Frontal cortex (tissue), 3 donors: ENCODE measurements at regions not wholly inside any gene's neighbourhood (a gene's known extent, or its start where the extent isn't known, plus 50 kb on each side); places are given as distances from the start of the nearest gene placed in this dataset.

ENCODE experiments used
- DNase-seq, 2 donors: peaks; one replicate each; pipeline ENCODE4 v3.0.0; 2012; ENCODE audit warnings: low spot score in 2 of 2
- FAIRE-seq: peaks from 2 replicates; lab custom pipeline; 2012; peaks lifted over from hg19 to GRCh38; lab: Jason Lieb, UNC
- donor health status: control.
- donor health status: control.
- donor health status: control.

GRCh38 chr13:48838193-48838973, 137.3 kb upstream of the FNDC3A start:
- DNase-seq (no peak), FAIRE-seq (no peak)

- FAIRE-seq: no peak
- DNase-seq: no peak
Observed at GRCh38 chr13:48839171-48839570, 136.5 kb upstream of the FNDC3A start.

GRCh38 chr13:48840366-48840765, 135.3 kb upstream of the FNDC3A start:
- FAIRE-seq (no peak), DNase-seq (no peak)

- no peak for FAIRE-seq
- DNase-seq: no peak
Observed at GRCh38 chr13:48842316-48842715, 133.4 kb upstream of the FNDC3A start.

DNA sequence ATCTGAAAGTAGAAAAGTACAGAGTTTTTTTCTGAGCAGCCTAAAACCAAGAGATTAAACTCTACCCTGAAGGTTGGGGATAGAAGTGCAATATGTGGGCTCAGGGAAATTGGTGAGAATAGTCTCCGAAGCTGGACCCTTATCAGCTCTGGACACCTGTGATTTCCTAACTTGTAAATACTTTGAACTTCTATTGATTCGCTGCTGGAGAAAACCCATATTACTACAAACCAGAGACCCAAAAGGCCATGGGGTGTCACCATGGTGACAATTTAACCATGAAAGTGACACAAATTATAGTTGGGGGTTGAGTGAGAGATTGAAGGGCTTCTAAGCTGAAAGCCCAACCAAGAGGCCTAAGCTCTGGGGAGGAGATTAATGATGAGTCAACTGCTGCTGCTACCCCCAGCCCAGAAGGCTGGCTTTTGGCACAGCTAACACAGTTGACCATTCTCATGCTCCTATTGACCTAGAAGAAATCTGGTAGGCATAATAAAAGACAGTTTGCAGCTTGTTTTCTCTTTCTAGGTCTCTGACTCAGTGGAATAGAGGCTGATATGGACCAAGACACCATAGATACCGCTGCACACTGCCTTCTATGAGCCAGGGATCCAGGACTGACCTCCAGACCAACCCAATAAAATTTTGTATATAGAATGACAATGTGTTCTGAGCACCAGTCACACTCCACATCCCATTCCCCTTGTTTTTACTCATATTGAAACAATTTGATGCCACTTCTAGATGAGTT, 131.9 kb upstream of the FNDC3A start:
- no peak for FAIRE-seq
- DNase-seq: no peak

DNA sequence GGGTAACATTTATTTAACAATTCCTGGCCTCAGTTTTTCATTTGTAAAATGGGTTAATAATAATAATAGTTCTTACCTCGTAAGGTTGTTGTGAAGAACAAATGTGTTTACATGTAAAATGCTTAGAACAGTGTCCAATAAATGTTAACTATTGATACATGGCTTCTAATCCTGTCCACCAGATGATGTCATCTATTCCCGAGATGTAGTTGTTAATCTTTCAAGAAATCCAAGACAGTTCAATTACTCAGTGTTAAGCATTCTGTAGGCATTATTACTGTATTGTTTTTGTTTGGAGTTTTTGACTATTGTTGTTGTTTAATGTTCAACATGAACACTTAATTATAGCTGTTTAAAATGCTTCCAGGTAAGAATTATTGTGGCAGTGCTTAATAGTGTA, 131.0 kb upstream of the FNDC3A start:
- DNase-seq (no peak), FAIRE-seq (no peak)

GRCh38 chr13:48849515-48849914, 126.2 kb upstream of the FNDC3A start:
- FAIRE-seq (no peak), DNase-seq (no peak)

GRCh38 chr13:48851707-48852106, 124.0 kb upstream of the FNDC3A start:
- FAIRE-seq (no peak), DNase-seq (no peak)

GRCh38 chr13:48852911-48853727, 122.6 kb upstream of the FNDC3A start:
- no peak for DNase-seq
- FAIRE-seq: no peak

- no peak for FAIRE-seq
Observed at GRCh38 chr13:48853728-48854102, 122.0 kb upstream of the FNDC3A start.

GRCh38 chr13:48857576-48857975, 118.1 kb upstream of the FNDC3A start:
- DNase-seq (no peak), FAIRE-seq (no peak)

More at GRCh38 chr13:48853728-48854102, 122.0 kb upstream of the FNDC3A start:
- DNase-seq: no peak

GRCh38 chr13:48858122-48858902, 117.4 kb upstream of the FNDC3A start:
- FAIRE-seq (no peak), DNase-seq (no peak)

DNA sequence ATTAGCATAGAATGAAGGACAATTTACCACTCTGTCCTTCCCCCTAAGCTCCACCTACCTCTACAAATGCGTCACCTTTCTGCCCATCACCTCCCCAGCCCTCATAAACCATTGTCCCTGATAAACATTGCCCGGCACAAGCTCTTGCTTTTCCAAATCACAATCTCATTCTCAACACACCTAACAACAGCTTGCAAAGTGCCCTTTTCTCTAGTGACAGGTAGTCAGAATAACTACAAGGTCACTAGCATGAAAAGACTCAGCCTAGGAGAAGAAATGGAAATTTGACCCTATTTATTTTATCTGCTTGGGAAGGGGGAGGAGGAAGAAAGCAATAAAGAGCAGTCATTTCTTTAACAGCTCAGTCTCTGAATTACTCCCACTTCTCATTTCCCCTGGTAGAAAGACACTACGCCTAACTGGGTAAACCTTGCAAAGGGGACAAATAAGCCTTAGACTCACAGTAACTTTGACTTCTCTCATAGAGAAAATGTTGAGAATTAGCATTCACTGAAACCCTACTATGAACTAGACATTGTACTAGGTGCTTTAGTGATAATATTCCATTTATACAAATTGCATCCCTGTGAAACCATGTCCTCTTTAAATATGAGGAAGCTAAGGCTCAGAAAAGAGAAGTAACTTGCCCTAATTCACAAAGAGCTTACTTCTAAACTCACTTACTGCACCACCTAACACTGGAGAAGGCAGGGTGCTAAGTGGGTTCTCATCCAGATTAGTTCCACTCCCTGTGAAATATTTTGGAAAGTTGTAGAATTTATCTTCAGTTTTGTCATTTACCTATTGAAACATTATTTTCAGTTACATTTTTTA, 116.2 kb upstream of the FNDC3A start:
- DNase-seq (no peak), FAIRE-seq (no peak)

DNA sequence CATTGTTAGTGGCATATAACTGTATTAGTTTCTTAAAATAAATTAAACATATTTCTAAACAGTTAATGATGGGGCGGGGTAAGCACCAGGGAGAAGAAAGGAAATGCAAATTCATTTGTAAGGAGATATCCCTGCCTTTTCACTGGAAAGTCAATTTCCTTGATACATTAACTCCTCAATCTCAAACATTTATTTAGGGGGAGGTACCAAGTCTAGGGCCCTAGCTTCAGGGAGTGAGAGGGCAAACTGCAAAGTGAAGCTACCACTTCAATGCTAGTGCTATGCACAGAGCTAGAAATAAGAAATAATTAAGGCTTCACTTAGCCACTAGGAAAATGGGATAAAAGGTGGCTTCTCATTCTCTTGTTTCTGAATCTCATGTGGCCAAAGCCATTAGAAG, 115.3 kb upstream of the FNDC3A start:
- FAIRE-seq: no peak
- no peak for DNase-seq

DNA sequence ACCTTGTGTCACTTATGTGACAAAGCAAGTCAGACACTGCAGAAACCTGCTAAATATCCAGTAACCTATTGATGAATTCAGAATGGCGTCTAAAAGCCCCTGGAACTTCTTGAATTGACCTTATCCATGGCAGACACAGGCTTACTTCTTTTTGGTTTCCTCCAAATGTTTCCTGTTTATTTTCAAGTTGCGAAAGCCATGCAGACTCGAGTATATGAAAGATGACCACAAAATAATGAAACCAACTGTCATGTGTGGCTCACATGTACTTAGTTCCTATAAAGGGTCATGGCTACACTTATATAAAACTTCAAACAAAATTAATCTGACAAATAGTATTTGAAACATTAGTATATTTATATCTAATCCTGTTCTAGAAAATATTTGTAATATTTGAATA, 113.1 kb upstream of the FNDC3A start:
- FAIRE-seq (no peak), DNase-seq (no peak)

DNA sequence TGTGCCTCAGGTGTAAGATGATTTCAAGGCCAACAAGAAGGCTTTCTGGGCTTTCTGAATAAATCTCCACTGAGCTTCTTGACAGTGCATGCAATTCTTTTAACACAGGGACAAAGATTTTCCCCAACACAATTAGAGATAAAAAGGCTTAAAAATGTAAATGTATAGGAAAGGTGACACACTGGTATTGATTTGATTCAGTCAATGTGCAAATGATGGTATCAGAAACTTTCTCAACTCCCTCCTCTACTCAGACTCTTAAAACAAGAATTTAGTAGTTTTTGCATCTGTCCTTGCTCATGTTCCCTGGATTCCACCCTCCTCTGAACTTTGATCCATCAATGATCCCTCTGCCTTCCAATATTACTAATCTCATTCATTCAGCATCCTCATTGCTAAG, 111.6 kb upstream of the FNDC3A start:
- no peak for DNase-seq
- no peak for FAIRE-seq

DNA sequence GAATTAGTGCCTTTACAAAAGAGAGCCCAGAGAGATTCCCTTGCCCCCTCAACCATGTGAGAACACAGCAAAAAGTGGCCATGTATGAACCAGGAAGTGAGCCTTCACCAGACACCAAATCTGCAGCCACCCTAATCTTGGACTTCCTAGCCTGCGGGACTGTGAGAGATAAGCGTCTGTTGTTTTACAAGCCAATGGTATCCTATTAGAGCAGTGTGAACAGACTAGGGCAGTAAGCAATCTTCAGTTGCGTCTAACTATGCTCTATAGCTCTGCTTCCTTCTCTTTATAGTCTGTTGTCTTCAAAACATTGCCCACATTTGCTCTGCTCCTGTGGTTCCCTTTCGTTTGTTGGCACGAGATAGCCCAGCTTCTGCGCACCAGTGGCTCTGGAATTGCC, 109.5 kb upstream of the FNDC3A start:
- DNase-seq: no peak
- FAIRE-seq: no peak

- FAIRE-seq (no peak), DNase-seq (no peak)
Observed at GRCh38 chr13:48873081-48873480, 102.6 kb upstream of the FNDC3A start.

DNA sequence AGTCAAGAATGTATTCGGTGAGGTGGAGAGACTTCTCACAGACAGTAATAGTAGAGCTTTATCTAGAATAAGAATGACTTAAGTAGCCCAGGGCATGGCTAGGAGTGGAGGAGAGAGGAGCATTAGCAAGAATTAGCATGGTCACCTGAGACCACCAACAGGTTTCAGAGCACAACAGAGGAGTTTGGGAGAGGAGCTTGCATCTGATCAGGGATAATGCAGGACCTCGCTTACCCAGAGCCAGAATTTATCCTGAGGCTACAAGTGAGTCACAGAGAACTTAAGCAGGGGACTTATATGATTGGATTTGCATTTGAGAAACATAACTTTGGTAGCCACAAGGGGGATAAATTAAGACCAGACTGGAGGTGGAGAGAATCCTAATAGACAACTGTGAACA, 102.1 kb upstream of the FNDC3A start:
- FAIRE-seq: no peak

More for the DNA sequence above, 102.1 kb upstream of the FNDC3A start:
- DNase-seq: no peak
